ENCODE measurements at regions not wholly inside any gene's neighbourhood (a gene's known extent, or its start where the extent isn't known, plus 50 kb on each side); places are given as distances from the start of the nearest gene placed in this dataset.

- Histone ChIP-seq H3K36me3 (ENCODE audit: insufficient read depth, low read length) (peaks cover 30% of the 10 kb centered on the region; the same call in 1 of the 2 replicates), H2AFZ (ENCODE audit: low read length) (no peak overlapping the region), H3K4me1 (ENCODE audit: insufficient read depth, low read length, poor library complexity, severe bottlenecking) (peaks cover 11% of the 10 kb centered on the region), H4K20me1 (ENCODE audit: insufficient read depth, low read length) (no peaks in the 10 kb centered on the region), H3K4me3 (ENCODE audit: low read depth, low read length, poor library complexity, severe bottlenecking) (no peak overlapping the region), H3K79me2 (ENCODE audit: insufficient read depth, low read depth, low read length) (no peaks in the 10 kb centered on the region), H3K9me3 (ENCODE audit: low read length) (no peaks in the 10 kb centered on the region), H3K27ac (ENCODE audit: low read depth, low read length, poor library complexity, severe bottlenecking) (no peak overlapping the region), H3K4me2 (ENCODE audit: low read length) (no peak overlapping the region), H3K9me2 (ENCODE audit: insufficient read depth, low read length) (no peaks in the 10 kb centered on the region)
- BruUV-seq (replicated peaks), result no TSS peak
- TF ChIP-seq CTCF (conservative IDR thresholded peaks at IDR 0.05; ENCODE audit: low read length) (no peak), EZH2phosphoT487 (IDR thresholded peaks at IDR 0.05; ENCODE audit: borderline replicate concordance, low read depth, low read length) (no peak)
- CTCF ChIA-PET (ENCODE audit: unreplicated experiment), result no interaction called here
- POLR2A ChIA-PET, result no interaction called here
- intact Hi-C loops (cut with micrococcal nuclease; ENCODE audit: unreplicated experiment), result no loop called here
- DNase-seq (ENCODE audit: low spot score), result no peak
Observed at GRCh38 chr22:25351631-25352293, 132.3 kb downstream of the CRYBB2 start.

- Histone ChIP-seq H3K4me3 (ENCODE audit: low read depth, low read length, poor library complexity, severe bottlenecking) (no peak overlapping the region), H4K20me1 (ENCODE audit: insufficient read depth, low read length) (no peaks in the 10 kb centered on the region), H3K27ac (ENCODE audit: low read depth, low read length, poor library complexity, severe bottlenecking) (no peak overlapping the region), H2AFZ (ENCODE audit: low read length) (no peak overlapping the region), H3K4me1 (ENCODE audit: insufficient read depth, low read length, poor library complexity, severe bottlenecking) (peaks cover 11% of the 10 kb centered on the region), H3K36me3 (ENCODE audit: insufficient read depth, low read length) (peaks cover 30% of the 10 kb centered on the region; the same call in 1 of the 2 replicates), H3K9me2 (ENCODE audit: insufficient read depth, low read length) (no peaks in the 10 kb centered on the region), H3K4me2 (ENCODE audit: low read length) (no peak overlapping the region), H3K79me2 (ENCODE audit: insufficient read depth, low read depth, low read length) (no peaks in the 10 kb centered on the region), H3K9me3 (ENCODE audit: low read length) (no peaks in the 10 kb centered on the region)
- POLR2A ChIA-PET, result no interaction called here
- intact Hi-C loops (cut with micrococcal nuclease; ENCODE audit: unreplicated experiment), result no loop called here
- CTCF ChIA-PET (ENCODE audit: unreplicated experiment), result no interaction called here
- BruUV-seq (replicated peaks), result no TSS peak
- TF ChIP-seq EZH2phosphoT487 (IDR thresholded peaks at IDR 0.05; ENCODE audit: borderline replicate concordance, low read depth, low read length) (no peak), CTCF (conservative IDR thresholded peaks at IDR 0.05; ENCODE audit: low read length) (no peak)
- no peak for DNase-seq (ENCODE audit: low spot score)
Observed at GRCh38 chr22:25352294-25352680, 132.8 kb downstream of the CRYBB2 start.

DNA sequence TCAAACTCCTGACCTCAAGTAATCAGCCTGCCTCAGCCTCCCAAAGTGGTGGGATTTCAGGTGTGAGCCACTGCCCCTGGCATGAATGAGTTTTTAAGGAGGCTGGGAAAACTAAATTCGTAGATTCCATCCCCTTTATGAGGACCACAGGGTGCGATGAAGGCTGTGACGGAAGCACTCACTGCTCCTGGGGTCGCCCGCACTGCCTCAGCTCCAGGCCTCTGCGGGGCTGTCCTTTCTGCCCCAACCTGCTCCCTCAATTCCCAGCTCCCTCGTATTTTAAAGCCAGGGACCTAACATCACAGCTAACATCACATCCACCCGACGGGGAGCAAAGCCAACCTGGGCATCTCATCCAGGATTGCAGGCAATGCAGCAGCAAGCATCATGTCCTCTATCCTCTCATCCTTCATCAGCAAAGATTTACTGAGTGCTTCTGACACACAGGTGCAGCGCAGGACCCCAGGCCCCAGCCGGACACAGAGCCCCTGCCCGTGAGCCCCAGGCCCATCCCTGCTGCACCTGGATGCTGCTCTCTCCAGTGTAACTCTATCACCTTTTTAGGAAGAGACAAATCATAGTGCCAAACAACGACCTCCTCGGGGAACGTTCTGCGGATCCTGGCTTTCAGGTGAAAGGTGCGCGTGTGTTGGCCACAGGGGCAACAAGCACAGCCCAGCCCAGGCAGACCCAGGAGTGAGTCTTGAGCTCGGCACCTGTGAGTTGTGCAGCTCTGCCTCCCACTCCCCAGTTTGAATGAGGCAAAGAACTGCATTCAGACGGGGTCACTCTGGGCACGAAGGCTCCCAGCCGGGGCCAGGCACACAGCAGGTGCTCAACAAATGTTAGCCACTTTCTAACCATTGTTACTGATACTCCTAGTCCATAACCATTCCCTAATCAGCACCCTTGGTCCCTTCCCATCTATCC lies 134.3 kb downstream of the CRYBB2 start:
- TF ChIP-seq CTCF (conservative IDR thresholded peaks at IDR 0.05; ENCODE audit: low read length) (no peak), EZH2phosphoT487 (IDR thresholded peaks at IDR 0.05; ENCODE audit: borderline replicate concordance, low read depth, low read length) (no peak)
- Histone ChIP-seq H2AFZ (ENCODE audit: low read length) (no peak overlapping the region), H3K27ac (ENCODE audit: low read depth, low read length, poor library complexity, severe bottlenecking) (no peak overlapping the region), H3K9me3 (ENCODE audit: low read length) (no peaks in the 10 kb centered on the region), H3K4me3 (ENCODE audit: low read depth, low read length, poor library complexity, severe bottlenecking) (no peak overlapping the region), H3K4me1 (ENCODE audit: insufficient read depth, low read length, poor library complexity, severe bottlenecking) (peaks cover 11% of the 10 kb centered on the region), H3K79me2 (ENCODE audit: insufficient read depth, low read depth, low read length) (no peaks in the 10 kb centered on the region), H3K4me2 (ENCODE audit: low read length) (no peak overlapping the region), H3K36me3 (ENCODE audit: insufficient read depth, low read length) (peaks cover 36% of the 10 kb centered on the region; the same call in 1 of the 2 replicates), H4K20me1 (ENCODE audit: insufficient read depth, low read length) (no peaks in the 10 kb centered on the region), H3K9me2 (ENCODE audit: insufficient read depth, low read length) (no peaks in the 10 kb centered on the region)
- intact Hi-C loops (cut with micrococcal nuclease; ENCODE audit: unreplicated experiment), result no loop called here
- CTCF ChIA-PET (ENCODE audit: unreplicated experiment), result no interaction called here
- no peak for DNase-seq (ENCODE audit: low spot score)
- BruUV-seq (replicated peaks), result no TSS peak
- POLR2A ChIA-PET, result no interaction called here

All from OCI-LY7 (cell line).